C4-2B (cell line): ENCODE measurements at regions not wholly inside any gene's neighbourhood (a gene's known extent, or its start where the extent isn't known, plus 50 kb on each side); places are given as distances from the start of the nearest gene placed in this dataset.

Experiments
- H3K27ac ChIP-seq: fragments of 450-650 bp; 2 replicates; pipeline ENCODE4 v1.5.1; 2017
- ZFX ChIP-seq: fragments of 450-650 bp; IDR thresholded peaks from 2 replicates; pipeline ENCODE4 v1.6.1; 2017
- TF ChIP-seq, protein P1 (sequence below): fragments of 450-650 bp; conservative IDR thresholded peaks from 2 replicates; pipeline ENCODE4 v1.5.1; 2017; ENCODE audit warnings: mild to moderate bottlenecking

DNA sequence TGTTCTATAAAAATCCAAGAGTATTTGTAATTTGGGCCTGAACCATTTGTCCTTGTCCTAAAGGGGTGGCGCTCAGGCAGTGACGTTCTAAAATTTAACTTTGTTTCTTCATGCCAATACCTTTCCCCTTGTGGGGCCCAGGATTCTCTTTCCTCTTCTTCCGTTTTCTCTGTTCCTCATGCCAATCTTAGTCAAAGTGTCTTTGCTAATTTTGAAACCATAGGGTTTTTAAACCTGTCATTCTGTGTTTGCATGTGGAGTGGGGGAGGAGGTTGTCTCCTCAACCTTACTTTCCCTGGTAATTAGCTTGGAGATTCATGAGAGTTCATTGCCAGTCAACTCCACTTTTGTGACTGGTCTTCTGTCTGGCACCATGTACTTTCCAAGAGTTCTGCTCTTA lies 337.1 kb downstream of the MAF start:
- H3K27ac ChIP-seq = no peak overlapping the region
- TF ChIP-seq, protein P1, sequence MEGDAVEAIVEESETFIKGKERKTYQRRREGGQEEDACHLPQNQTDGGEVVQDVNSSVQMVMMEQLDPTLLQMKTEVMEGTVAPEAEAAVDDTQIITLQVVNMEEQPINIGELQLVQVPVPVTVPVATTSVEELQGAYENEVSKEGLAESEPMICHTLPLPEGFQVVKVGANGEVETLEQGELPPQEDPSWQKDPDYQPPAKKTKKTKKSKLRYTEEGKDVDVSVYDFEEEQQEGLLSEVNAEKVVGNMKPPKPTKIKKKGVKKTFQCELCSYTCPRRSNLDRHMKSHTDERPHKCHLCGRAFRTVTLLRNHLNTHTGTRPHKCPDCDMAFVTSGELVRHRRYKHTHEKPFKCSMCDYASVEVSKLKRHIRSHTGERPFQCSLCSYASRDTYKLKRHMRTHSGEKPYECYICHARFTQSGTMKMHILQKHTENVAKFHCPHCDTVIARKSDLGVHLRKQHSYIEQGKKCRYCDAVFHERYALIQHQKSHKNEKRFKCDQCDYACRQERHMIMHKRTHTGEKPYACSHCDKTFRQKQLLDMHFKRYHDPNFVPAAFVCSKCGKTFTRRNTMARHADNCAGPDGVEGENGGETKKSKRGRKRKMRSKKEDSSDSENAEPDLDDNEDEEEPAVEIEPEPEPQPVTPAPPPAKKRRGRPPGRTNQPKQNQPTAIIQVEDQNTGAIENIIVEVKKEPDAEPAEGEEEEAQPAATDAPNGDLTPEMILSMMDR = no peak
- no peak for TF ChIP-seq ZFX
